ENCODE measurements at regions not wholly inside any gene's neighbourhood (a gene's known extent, or its start where the extent isn't known, plus 50 kb on each side); places are given as distances from the start of the nearest gene placed in this dataset.

DNA sequence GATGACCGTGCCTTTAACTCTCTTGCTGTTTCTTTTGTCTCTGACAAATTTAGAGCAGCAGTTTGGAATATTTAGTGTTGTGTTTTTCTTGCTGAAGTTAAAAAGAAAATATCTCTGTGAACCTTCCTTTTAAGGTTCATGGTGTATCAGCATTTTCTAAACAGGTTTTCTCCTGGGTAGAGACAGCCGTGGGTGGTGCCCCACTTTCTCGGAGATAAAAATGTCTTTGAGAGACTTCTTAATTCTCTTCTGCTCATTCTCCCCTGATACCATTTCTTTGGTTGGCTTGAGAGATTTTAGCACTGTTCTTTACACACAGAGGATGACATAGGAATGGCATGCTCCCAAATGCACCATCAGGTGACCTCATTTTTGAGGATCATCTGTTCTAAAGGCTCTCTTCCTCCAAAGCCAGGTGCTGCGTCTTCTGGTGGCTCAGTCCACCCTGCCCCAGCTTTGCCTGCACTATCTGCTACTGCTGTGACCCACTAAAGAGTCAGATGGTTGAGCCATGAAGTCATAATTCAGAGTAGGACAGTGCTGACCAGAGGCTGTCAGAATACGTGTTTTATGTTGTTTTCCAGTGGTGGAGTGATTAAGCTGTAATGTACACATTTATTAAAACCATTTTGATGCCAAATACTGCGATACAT is 90.3 kb upstream of the SLC10A2 start:
- no peak overlapping the region for H3K27ac Mint-ChIP-seq
- TF ChIP-seq CTCF (IDR thresholded peaks at IDR 0.05; ENCODE audit: unreplicated experiment in 3 of 3): no peak
- H3K4me1 Mint-ChIP-seq: peaks cover 4% of the 10 kb centered on the region
- H3K9me3 Mint-ChIP-seq: no peaks in the 10 kb centered on the region
- no peaks in the 10 kb centered on the region for H3K36me3 Mint-ChIP-seq (ENCODE audit: low read depth)
- no peak overlapping the region for H3K4me3 Mint-ChIP-seq
- peaks cover 4% of the 10 kb centered on the region for H3K27me3 Mint-ChIP-seq (ENCODE audit: low read depth)

- Mint-ChIP-seq H3K27me3 (ENCODE audit: low read depth) (peaks cover 4% of the 10 kb centered on the region), H3K9me3 (no peaks in the 10 kb centered on the region), H3K27ac (no peak overlapping the region), H3K4me1 (peaks cover 4% of the 10 kb centered on the region), H3K4me3 (no peak overlapping the region), H3K36me3 (ENCODE audit: low read depth) (no peaks in the 10 kb centered on the region)
- no peak for TF ChIP-seq CTCF (IDR thresholded peaks at IDR 0.05; ENCODE audit: unreplicated experiment in 3 of 3)
These were observed 87.2 kb upstream of the SLC10A2 start for GRCh38 chr13:103153466-103153865.

GRCh38 chr13:103147961-103148360 is 81.7 kb upstream of the SLC10A2 start:
- Mint-ChIP-seq H3K9me3 (no peaks in the 10 kb centered on the region), H3K27me3 (ENCODE audit: low read depth) (no peaks in the 10 kb centered on the region), H3K36me3 (ENCODE audit: low read depth) (no peaks in the 10 kb centered on the region), H3K4me1 (peaks cover 5% of the 10 kb centered on the region), H3K27ac (no peak overlapping the region), H3K4me3 (no peak overlapping the region)
- TF ChIP-seq CTCF (IDR thresholded peaks at IDR 0.05; ENCODE audit: unreplicated experiment in 3 of 3): no peak

GRCh38 chr13:103145442-103145841 is 79.2 kb upstream of the SLC10A2 start:
- no peak for TF ChIP-seq CTCF (IDR thresholded peaks at IDR 0.05; ENCODE audit: unreplicated experiment in 3 of 3)
- Mint-ChIP-seq H3K27me3 (ENCODE audit: low read depth) (no peaks in the 10 kb centered on the region), H3K4me3 (no peak overlapping the region), H3K27ac (no peak overlapping the region), H3K4me1 (peaks cover 5% of the 10 kb centered on the region), H3K36me3 (ENCODE audit: low read depth) (no peaks in the 10 kb centered on the region), H3K9me3 (no peaks in the 10 kb centered on the region)

DNA sequence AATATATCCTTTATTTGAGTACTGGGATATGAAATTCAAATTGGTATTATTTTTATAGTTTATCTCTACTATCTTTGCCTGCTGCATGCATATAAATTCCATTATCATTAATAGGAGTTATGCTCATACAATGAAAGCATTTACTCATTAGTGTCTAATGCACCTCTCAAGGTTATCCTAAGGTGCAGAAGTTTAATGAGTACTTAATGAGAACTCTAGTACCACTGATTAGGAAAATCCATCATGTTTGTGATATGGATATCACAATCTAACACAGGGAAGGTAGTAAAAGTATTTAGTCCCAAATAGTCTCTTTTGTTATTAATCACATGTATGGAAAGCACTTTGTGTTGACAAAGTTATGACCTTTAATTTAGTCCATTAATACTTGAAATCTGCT is 77.2 kb upstream of the SLC10A2 start:
- Mint-ChIP-seq H3K9me3 (no peaks in the 10 kb centered on the region), H3K4me3 (no peak overlapping the region), H3K36me3 (ENCODE audit: low read depth) (no peaks in the 10 kb centered on the region), H3K4me1 (peaks cover 5% of the 10 kb centered on the region), H3K27ac (no peak overlapping the region), H3K27me3 (ENCODE audit: low read depth) (no peaks in the 10 kb centered on the region)
- TF ChIP-seq CTCF (IDR thresholded peaks at IDR 0.05; ENCODE audit: unreplicated experiment in 3 of 3): no peak

- H3K9me3 Mint-ChIP-seq: no peaks in the 10 kb centered on the region
- H3K4me3 Mint-ChIP-seq: no peak overlapping the region
- peaks cover 5% of the 10 kb centered on the region for H3K4me1 Mint-ChIP-seq
- H3K36me3 Mint-ChIP-seq (ENCODE audit: low read depth): no peaks in the 10 kb centered on the region
- no peak for TF ChIP-seq CTCF (IDR thresholded peaks at IDR 0.05; ENCODE audit: unreplicated experiment in 3 of 3)
- peaks cover 4% of the 10 kb centered on the region for H3K27me3 Mint-ChIP-seq (ENCODE audit: low read depth)
- peak overlapping the region in 1 of 3 experiments; percentile 5 for H3K27ac Mint-ChIP-seq
These were observed 75.9 kb upstream of the SLC10A2 start for GRCh38 chr13:103142151-103142550.
